Gastroesophageal sphincter (tissue), 3 donors: ENCODE measurements at regions not wholly inside any gene's neighbourhood (a gene's known extent, or its start where the extent isn't known, plus 50 kb on each side); places are given as distances from the start of the nearest gene placed in this dataset.

Experiments
- CTCF ChIP-seq, 4 experiments: fragments of 200-600 bp in 2 of 4; fragments of 450-650 bp in 2 of 4; sonication (generic) in 1 of 4; IDR thresholded peaks; one replicate each; pipeline ENCODE4 v1.5.1; 2017 to 2019; ENCODE audit warnings: antibody characterized with exemption in 4 of 4, mild to moderate bottlenecking in 2 of 4, moderate library complexity in 2 of 4
- POLR2A ChIP-seq, 2 donors: fragments of 450-650 bp; IDR thresholded peaks; one replicate each; pipeline ENCODE4 v1.6.1; 2017; ENCODE audit warnings: antibody characterized with exemption in 2 of 2, mild to moderate bottlenecking in 2 of 2, moderate library complexity in 1 of 2

GRCh38 chr7:47180516-47180826, 401.4 kb downstream of the TNS3 start:
- no peak for TF ChIP-seq CTCF (IDR thresholded peaks at IDR 0.05)
- TF ChIP-seq POLR2A (IDR thresholded peaks at IDR 0.05): no peak
